Omental fat pad (tissue), 3 donors: ENCODE measurements at regions not wholly inside any gene's neighbourhood (a gene's known extent, or its start where the extent isn't known, plus 50 kb on each side); places are given as distances from the start of the nearest gene placed in this dataset.
A peak's percentile ranks its signal among the peaks of the same experiment; 100 is the strongest.

Experiments
- ATAC-seq: fragments of 150-250 bp; one replicate; pipeline ENCODE4 v1.9.1; 2016; ENCODE audit warnings: mild to moderate bottlenecking, moderate library complexity; ENCODE audit not compliant: low FRiP score
- DNase-seq: peaks from one replicate; pipeline ENCODE4 v3.0.0-alpha.2; 2019; ENCODE audit warnings: low spot score
- TF ChIP-seq, protein P1 (sequence below), 3 donors: fragments of 450-650 bp; IDR thresholded peaks; one replicate each; pipeline ENCODE4 v1.5.1; 2016 to 2017; ENCODE audit warnings: antibody characterized with exemption in 3 of 3, mild to moderate bottlenecking in 3 of 3, moderate library complexity in 2 of 3

DNA sequence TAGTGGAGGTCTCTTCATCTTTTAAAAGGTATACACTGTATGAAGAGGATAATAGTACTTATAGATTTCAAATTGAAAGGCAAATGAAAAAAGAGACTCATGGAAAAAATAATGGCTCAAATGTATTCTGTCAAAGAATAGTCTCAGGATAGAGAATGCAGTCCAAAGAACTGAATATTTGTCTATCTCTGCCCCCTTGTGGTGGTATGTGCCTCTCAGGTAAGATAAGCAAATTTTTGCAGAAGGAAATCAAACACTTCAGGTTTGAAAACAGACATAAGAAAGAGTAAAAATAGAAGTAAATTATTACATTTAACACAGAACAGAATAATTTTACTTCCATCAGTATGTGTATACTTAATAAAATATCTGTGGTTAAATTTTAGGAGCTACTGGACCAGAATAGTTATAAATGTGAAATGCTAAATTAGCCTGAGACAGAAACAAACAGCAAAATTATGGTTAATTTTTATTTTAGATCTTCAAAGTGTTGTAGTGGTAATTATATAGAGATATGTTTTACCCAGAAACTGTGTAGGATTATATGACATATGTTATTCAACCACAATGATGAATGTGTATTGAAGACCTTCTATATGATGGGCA lies 164.4 kb upstream of the PALMD start:
- no peak for DNase-seq
- no peak for ATAC-seq
- TF ChIP-seq, protein P1, sequence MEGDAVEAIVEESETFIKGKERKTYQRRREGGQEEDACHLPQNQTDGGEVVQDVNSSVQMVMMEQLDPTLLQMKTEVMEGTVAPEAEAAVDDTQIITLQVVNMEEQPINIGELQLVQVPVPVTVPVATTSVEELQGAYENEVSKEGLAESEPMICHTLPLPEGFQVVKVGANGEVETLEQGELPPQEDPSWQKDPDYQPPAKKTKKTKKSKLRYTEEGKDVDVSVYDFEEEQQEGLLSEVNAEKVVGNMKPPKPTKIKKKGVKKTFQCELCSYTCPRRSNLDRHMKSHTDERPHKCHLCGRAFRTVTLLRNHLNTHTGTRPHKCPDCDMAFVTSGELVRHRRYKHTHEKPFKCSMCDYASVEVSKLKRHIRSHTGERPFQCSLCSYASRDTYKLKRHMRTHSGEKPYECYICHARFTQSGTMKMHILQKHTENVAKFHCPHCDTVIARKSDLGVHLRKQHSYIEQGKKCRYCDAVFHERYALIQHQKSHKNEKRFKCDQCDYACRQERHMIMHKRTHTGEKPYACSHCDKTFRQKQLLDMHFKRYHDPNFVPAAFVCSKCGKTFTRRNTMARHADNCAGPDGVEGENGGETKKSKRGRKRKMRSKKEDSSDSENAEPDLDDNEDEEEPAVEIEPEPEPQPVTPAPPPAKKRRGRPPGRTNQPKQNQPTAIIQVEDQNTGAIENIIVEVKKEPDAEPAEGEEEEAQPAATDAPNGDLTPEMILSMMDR (IDR thresholded peaks at IDR 0.05), result peak in 1 of 3 donors; percentile 36

DNA sequence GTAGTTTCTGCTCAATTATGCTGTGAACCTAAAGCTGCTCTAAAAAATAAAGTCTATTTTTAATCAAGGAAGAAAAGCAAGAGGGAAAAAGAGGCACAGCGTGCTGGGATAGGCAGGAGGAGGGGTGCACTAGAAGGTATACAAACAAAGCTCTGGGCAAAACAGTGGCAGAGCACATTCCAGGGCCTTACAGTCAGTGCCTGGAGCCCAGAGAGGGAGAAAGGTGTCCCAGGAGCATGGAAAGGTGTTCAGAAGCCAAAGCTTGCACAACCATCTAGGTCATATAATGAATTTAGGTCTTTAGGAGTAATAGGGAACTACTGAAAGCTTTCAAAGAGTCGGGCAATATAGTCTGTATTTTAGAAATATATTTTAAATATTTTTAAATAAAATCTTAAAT lies 163.6 kb upstream of the PALMD start:
- DNase-seq (no peak), ATAC-seq (no peak)
- TF ChIP-seq, protein P1 (IDR thresholded peaks at IDR 0.05), result no peak

GRCh38 chr1:99482750-99483149 lies 163.2 kb upstream of the PALMD start:
- DNase-seq (no peak), ATAC-seq (no peak)
- TF ChIP-seq, protein P1 (IDR thresholded peaks at IDR 0.05), result no peak

GRCh38 chr1:99490031-99490430 lies 155.9 kb upstream of the PALMD start:
- TF ChIP-seq, protein P1 (IDR thresholded peaks at IDR 0.05), result no peak
- no peak for DNase-seq
- ATAC-seq, result no peak

DNA sequence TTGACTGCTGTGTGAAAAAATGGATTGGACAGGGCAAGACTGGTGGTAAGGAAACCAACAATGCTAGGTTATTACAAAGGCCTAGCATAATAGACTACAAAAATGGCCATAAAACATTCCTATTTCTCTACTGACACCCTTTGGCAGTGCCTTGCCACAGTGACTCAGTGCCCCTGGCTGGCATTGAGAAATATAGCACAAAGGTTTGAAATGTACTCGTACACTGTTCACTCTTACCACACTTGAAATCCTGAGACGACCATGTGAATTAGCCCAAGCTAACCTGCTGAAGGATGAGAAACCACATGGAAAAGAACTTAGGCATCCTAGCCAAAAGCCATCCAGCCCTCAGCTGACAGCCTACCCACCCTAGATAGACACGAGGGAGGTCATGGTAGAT lies 149.8 kb upstream of the PALMD start:
- DNase-seq (no peak), ATAC-seq (peak; percentile 48)
- TF ChIP-seq, protein P1 (IDR thresholded peaks at IDR 0.05), result no peak

DNA sequence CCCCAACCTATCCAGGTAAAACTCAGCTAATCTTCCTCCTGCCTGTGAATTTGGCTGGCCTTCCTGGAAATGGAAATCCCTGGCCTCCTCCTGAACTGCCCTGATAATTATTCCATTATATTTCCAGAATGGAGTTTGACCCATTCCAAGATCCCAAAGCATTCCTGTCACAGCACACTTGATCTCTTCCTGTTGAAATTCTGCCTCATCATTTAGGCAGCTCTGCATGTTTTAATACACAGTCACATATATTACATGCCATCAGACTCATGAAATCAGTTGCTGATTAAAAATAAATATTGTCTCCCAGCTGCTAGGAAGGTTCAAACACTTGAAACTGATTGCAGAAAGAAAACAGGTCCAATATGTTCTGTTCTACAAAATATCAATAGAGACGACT lies 148.2 kb upstream of the PALMD start:
- TF ChIP-seq, protein P1 (IDR thresholded peaks at IDR 0.05), result no peak
- DNase-seq (no peak), ATAC-seq (no peak)

DNA sequence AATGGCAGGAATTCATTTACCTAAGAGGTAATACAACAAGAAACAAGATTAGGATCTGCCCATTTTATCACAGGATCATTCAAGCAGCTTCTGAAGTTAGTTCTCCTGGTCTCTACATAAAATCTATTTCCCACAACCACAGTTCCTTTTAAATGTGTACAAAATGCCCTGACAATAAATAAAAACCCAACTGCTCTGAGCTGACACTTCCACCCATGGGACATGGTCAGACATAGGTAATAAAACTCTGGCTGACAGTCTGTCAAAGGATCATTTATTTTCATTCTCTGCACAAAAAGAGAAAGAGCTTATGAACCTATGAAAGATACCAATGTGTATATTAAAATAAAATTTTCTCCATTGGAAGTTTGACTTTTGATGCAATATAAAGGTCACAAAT lies 145.4 kb upstream of the PALMD start:
- TF ChIP-seq, protein P1 (IDR thresholded peaks at IDR 0.05), result no peak
- no peak for DNase-seq
- no peak for ATAC-seq
